DND-41 (cell line): ENCODE measurements at regions not wholly inside any gene's neighbourhood (a gene's known extent, or its start where the extent isn't known, plus 50 kb on each side); places are given as distances from the start of the nearest gene placed in this dataset.

Experiments
- ATAC-seq: fragments of 200-7000 bp; cut with Tn5 transposase; 3 replicates; pipeline ENCODE4 v1.9.1; 2021; ENCODE audit warnings: low read depth; ENCODE audit not compliant: insufficient read depth
- DNase-seq: peaks from one replicate; pipeline ENCODE4 v3.0.0-alpha.2; 2020
- H2AFZ ChIP-seq: 2 replicates; pipeline ENCODE4 v1.6.0; 2012; ENCODE audit warnings: low read depth, low read length
- H3K27ac ChIP-seq: 2 replicates; pipeline ENCODE4 v1.5.1; 2012; ENCODE audit warnings: low read length, inconsistent platforms
- H3K27me3 ChIP-seq: fragments of 200-600 bp; sonication (generic); 2 replicates; pipeline ENCODE4 v1.6.0; 2012; ENCODE audit warnings: low read length, mild to moderate bottlenecking, inconsistent platforms; ENCODE audit not compliant: insufficient read depth, poor library complexity
- H3K36me3 ChIP-seq: 2 replicates; pipeline ENCODE4 v1.5.1; 2012; ENCODE audit warnings: low read length, inconsistent platforms; ENCODE audit not compliant: insufficient read depth
- H3K4me1 ChIP-seq: 2 replicates; pipeline ENCODE4 v1.5.1; 2012; ENCODE audit warnings: mild to moderate bottlenecking, low read length; ENCODE audit not compliant: insufficient read depth
- H3K4me2 ChIP-seq: 2 replicates; pipeline ENCODE4 v1.6.0; 2012; ENCODE audit warnings: mild to moderate bottlenecking, moderate library complexity, low read length, inconsistent platforms; ENCODE audit not compliant: insufficient read depth
- H3K4me3 ChIP-seq, 2 experiments: fragments of 200-600 bp in 1 of 2; shearing (Covaris generic) in 1 of 2; 2 replicates each; pipeline ENCODE4 v1.5.1; 2012 to 2016; ENCODE audit warnings: inconsistent platforms in 2 of 2, low read length in 2 of 2, mild to moderate bottlenecking in 2 of 2, low read depth in 1 of 2, moderate library complexity in 1 of 2
- H3K79me2 ChIP-seq: 2 replicates; pipeline ENCODE4 v1.6.0; 2012; ENCODE audit warnings: low read length, inconsistent platforms; ENCODE audit not compliant: insufficient read depth
- H3K9ac ChIP-seq: 2 replicates; pipeline ENCODE4 v1.6.0; 2012; ENCODE audit warnings: low read depth, mild to moderate bottlenecking, inconsistent platforms, low read length, moderate library complexity
- H3K9me3 ChIP-seq: 2 replicates; pipeline ENCODE4 v1.5.1; 2012; ENCODE audit warnings: low read length, moderate library complexity, mild to moderate bottlenecking, inconsistent platforms; ENCODE audit not compliant: insufficient read depth, severe bottlenecking
- H4K20me1 ChIP-seq: 2 replicates; pipeline ENCODE4 v1.6.0; 2012; ENCODE audit warnings: low read length; ENCODE audit not compliant: insufficient read depth
- CTCF ChIP-seq: IDR thresholded peaks from 2 replicates; pipeline ENCODE4 v1.5.1; 2012; ENCODE audit warnings: borderline replicate concordance, low read length, moderate library complexity, mild to moderate bottlenecking; ENCODE audit not compliant: poor library complexity, severe bottlenecking; ENCODE audit errors: extremely low read depth
- EZH2 ChIP-seq: IDR thresholded peaks from 3 replicates; pipeline ENCODE4 v1.6.1; 2012; ENCODE audit warnings: borderline replicate concordance, low read depth, mild to moderate bottlenecking, moderate library complexity, low read length, inconsistent platforms; ENCODE audit not compliant: severe bottlenecking

GRCh38 chr16:76222853-76223252 is 54.3 kb upstream of the CNTNAP4 start:
- TF ChIP-seq CTCF (no peak), EZH2 (no peak)
- Histone ChIP-seq H3K4me1 (no peaks in the 10 kb centered on the region), H4K20me1 (no peaks in the 10 kb centered on the region), H3K9me3 (no peaks in the 10 kb centered on the region), H3K79me2 (no peaks in the 10 kb centered on the region), H3K27ac (no peak overlapping the region), H3K27me3 (peaks cover 12% of the 10 kb centered on the region), H3K9ac (no peak overlapping the region), H3K4me3 (no peak overlapping the region), H3K36me3 (no peaks in the 10 kb centered on the region), H2AFZ (no peak overlapping the region), H3K4me2 (no peak overlapping the region)
- ATAC-seq (no peak), DNase-seq (no peak)

GRCh38 chr16:76226011-76226410 is 51.2 kb upstream of the CNTNAP4 start:
- Histone ChIP-seq H3K4me1 (no peaks in the 10 kb centered on the region), H3K27ac (no peak overlapping the region), H3K36me3 (no peaks in the 10 kb centered on the region), H3K79me2 (no peaks in the 10 kb centered on the region), H4K20me1 (no peaks in the 10 kb centered on the region), H3K4me2 (no peak overlapping the region), H2AFZ (no peak overlapping the region), H3K9ac (no peak overlapping the region), H3K9me3 (no peaks in the 10 kb centered on the region), H3K27me3 (peaks cover 15% of the 10 kb centered on the region), H3K4me3 (no peak overlapping the region)
- no peak for ATAC-seq
- TF ChIP-seq EZH2 = no peak
- TF ChIP-seq CTCF = no peak
- DNase-seq = no peak

GRCh38 chr16:76226481-76226880 is 50.7 kb upstream of the CNTNAP4 start:
- H2AFZ ChIP-seq = no peak overlapping the region
- H3K27ac ChIP-seq = no peak overlapping the region
- no peak overlapping the region for H3K4me3 ChIP-seq
- no peak overlapping the region for H3K9ac ChIP-seq
- ATAC-seq (no peak), DNase-seq (no peak)
- H3K4me2 ChIP-seq = no peak overlapping the region
- H3K27me3 ChIP-seq = peaks cover 15% of the 10 kb centered on the region
- TF ChIP-seq EZH2 (no peak), CTCF (no peak)
- H3K9me3 ChIP-seq = no peaks in the 10 kb centered on the region
- H3K36me3 ChIP-seq = no peaks in the 10 kb centered on the region
- no peaks in the 10 kb centered on the region for H3K4me1 ChIP-seq
- no peaks in the 10 kb centered on the region for H3K79me2 ChIP-seq
- no peaks in the 10 kb centered on the region for H4K20me1 ChIP-seq
